B cell (primary cell): ENCODE measurements at regions not wholly inside any gene's neighbourhood (a gene's known extent, or its start where the extent isn't known, plus 50 kb on each side); places are given as distances from the start of the nearest gene placed in this dataset.

ENCODE experiments used
- EZH2 ChIP-seq: IDR thresholded peaks from 2 replicates; pipeline ENCODE4 v1.6.1; 2012; ENCODE audit warnings: borderline replicate concordance, low read depth, mild to moderate bottlenecking, moderate library complexity, low read length; ENCODE audit not compliant: insufficient read depth, poor library complexity, severe bottlenecking
- TF ChIP-seq, protein P1 (sequence below): fragments of 200-600 bp; IDR thresholded peaks from one replicate; pipeline ENCODE4 v1.8.0; 2022; ENCODE audit warnings: antibody characterized with exemption, mild to moderate bottlenecking

DNA sequence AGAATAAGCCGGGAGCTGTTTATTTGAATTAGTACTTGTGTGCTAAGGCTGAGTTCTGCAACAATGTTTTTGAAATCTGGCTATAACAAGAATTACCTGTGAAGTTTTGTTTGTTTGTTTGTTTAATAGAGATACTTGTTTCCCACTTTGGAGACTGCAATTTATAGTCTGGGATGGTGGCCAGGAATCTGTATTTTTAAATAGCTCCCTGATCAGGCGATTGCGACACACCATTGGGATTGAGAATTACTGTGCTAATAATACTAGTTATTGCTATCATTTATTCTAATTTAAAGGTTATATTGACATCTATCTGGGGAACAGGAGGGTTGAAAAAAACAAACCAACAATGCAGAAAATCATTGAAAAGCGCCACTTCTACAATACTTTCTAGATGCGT, 951.6 kb upstream of the TENM3 start:
- TF ChIP-seq, protein P1, sequence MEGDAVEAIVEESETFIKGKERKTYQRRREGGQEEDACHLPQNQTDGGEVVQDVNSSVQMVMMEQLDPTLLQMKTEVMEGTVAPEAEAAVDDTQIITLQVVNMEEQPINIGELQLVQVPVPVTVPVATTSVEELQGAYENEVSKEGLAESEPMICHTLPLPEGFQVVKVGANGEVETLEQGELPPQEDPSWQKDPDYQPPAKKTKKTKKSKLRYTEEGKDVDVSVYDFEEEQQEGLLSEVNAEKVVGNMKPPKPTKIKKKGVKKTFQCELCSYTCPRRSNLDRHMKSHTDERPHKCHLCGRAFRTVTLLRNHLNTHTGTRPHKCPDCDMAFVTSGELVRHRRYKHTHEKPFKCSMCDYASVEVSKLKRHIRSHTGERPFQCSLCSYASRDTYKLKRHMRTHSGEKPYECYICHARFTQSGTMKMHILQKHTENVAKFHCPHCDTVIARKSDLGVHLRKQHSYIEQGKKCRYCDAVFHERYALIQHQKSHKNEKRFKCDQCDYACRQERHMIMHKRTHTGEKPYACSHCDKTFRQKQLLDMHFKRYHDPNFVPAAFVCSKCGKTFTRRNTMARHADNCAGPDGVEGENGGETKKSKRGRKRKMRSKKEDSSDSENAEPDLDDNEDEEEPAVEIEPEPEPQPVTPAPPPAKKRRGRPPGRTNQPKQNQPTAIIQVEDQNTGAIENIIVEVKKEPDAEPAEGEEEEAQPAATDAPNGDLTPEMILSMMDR: no peak
- TF ChIP-seq EZH2: no peak
